Neural progenitor cell (in vitro differentiated cells): ENCODE measurements at regions not wholly inside any gene's neighbourhood (a gene's known extent, or its start where the extent isn't known, plus 50 kb on each side); places are given as distances from the start of the nearest gene placed in this dataset.

Experiments used
- CTCF ChIP-seq: fragments of 200-600 bp; sonication (generic); IDR thresholded peaks from 2 replicates; pipeline ENCODE4 v1.5.1; 2017; ENCODE audit warnings: antibody characterized with exemption, mild to moderate bottlenecking
- EZH2 ChIP-seq: fragments of 200-600 bp; sonication (generic); IDR thresholded peaks from 2 replicates; pipeline ENCODE4 v1.6.1; 2017; ENCODE audit warnings: antibody characterized with exemption, mild to moderate bottlenecking, moderate library complexity
- EZH2phosphoT487 ChIP-seq: fragments of 200-600 bp; sonication (generic); IDR thresholded peaks from 2 replicates; pipeline ENCODE4 v1.6.1; 2017; ENCODE audit warnings: antibody characterized with exemption

DNA sequence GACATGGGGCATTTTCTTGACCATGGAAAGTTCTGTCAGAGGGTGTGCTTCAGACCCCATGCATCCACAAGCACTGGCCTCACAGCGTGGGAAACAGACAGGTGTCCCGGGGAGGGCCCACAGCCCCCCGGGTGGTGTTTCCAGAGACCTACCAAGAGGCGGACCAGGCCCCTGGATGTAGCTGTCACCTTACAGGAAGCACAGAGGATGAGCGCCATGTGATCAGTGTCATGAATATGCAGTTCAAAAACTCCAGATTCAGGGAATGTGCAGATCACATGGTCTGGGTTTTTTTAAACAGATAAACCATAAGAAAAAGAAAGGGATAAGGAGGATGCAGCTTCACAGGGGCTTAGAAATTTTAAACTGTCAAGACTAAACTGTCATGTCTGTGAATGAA, 61.0 kb upstream of the SPATA13 start:
- TF ChIP-seq CTCF (no peak), EZH2phosphoT487 (no peak), EZH2 (no peak)
